ENCODE measurements at regions not wholly inside any gene's neighbourhood (a gene's known extent, or its start where the extent isn't known, plus 50 kb on each side); places are given as distances from the start of the nearest gene placed in this dataset.
A peak's percentile ranks its signal among the peaks of the same experiment; 100 is the strongest.
"Not testable (repeated sequence)": the region's sequence is repeated elsewhere in the genome, so short reads cannot be mapped to it uniquely, and the experiment has no call there.

GRCh38 chr1:145508053-145508452 is 82.7 kb upstream of the NBPF20 start:
- H3K36me3 ChIP-seq; H3K27ac ChIP-seq; DNase-seq; H3K27me3 ChIP-seq; H3K4me3 ChIP-seq; intact Hi-C loops (cut with DNase I); H3K9me3 ChIP-seq; FAIRE-seq; H3K4me1 ChIP-seq: not testable (repeated sequence)
- ATAC-seq, result peak; percentile 83 to 93 (median 92)
- no CpG with 5 or more reads among the region's 1 CpG for WGBS, 2 donors

GRCh38 chr1:145505663-145506647 is 80.6 kb upstream of the NBPF20 start:
- H3K4me1 ChIP-seq; H3K36me3 ChIP-seq; H3K27ac ChIP-seq; H3K4me3 ChIP-seq; FAIRE-seq; H3K27me3 ChIP-seq; intact Hi-C loops (cut with DNase I); H3K9me3 ChIP-seq; DNase-seq: not testable (repeated sequence)
- ATAC-seq, result peak; percentile 64 to 85 (median 76)
- WGBS, 2 donors, result 38 to 40% methylated on average over 3 to 7 of the region's 59 CpGs

- H3K36me3 ChIP-seq; H3K4me3 ChIP-seq; H3K27ac ChIP-seq; intact Hi-C loops (cut with DNase I); H3K9me3 ChIP-seq; H3K4me1 ChIP-seq; DNase-seq; FAIRE-seq; H3K27me3 ChIP-seq: not testable (repeated sequence)
- ATAC-seq, result peak in 2 of 4 donors; percentile 10 to 26
- no CpG with 5 or more reads among the region's 17 CpGs for WGBS, 2 donors
These were observed 79.5 kb upstream of the NBPF20 start for GRCh38 chr1:145504834-145505413.

- H3K9me3 ChIP-seq; DNase-seq; ATAC-seq; intact Hi-C loops (cut with DNase I); H3K4me3 ChIP-seq; H3K36me3 ChIP-seq; H3K27me3 ChIP-seq; H3K27ac ChIP-seq; FAIRE-seq; H3K4me1 ChIP-seq: not testable (repeated sequence)
- WGBS, 2 donors, result no CpG with 5 or more reads among the region's 2 CpGs
These were observed 78.9 kb upstream of the NBPF20 start for GRCh38 chr1:145504310-145504709.

- H3K9me3 ChIP-seq; FAIRE-seq; H3K27ac ChIP-seq; intact Hi-C loops (cut with DNase I); ATAC-seq; H3K4me3 ChIP-seq; H3K36me3 ChIP-seq; DNase-seq; H3K27me3 ChIP-seq; H3K4me1 ChIP-seq: not testable (repeated sequence)
- no CpG with 5 or more reads among the region's 5 CpGs for WGBS, 2 donors
These were observed 74.8 kb upstream of the NBPF20 start for GRCh38 chr1:145500251-145500650.

- H3K9me3 ChIP-seq; H3K27me3 ChIP-seq; FAIRE-seq; H3K4me1 ChIP-seq; intact Hi-C loops (cut with DNase I); H3K36me3 ChIP-seq; DNase-seq; H3K27ac ChIP-seq; H3K4me3 ChIP-seq; ATAC-seq: not testable (repeated sequence)
- 71 to 77% methylated on average over 3 of the region's 7 CpGs for WGBS, 2 donors
These were observed 69.9 kb upstream of the NBPF20 start for GRCh38 chr1:145495077-145495871.

- H3K4me3 ChIP-seq; H3K4me1 ChIP-seq; H3K36me3 ChIP-seq; intact Hi-C loops (cut with DNase I); H3K27me3 ChIP-seq; DNase-seq; H3K27ac ChIP-seq; ATAC-seq; H3K9me3 ChIP-seq; FAIRE-seq: not testable (repeated sequence)
- 25 to 33% methylated on average over 5 to 8 of the region's 31 CpGs for WGBS, 2 donors
These were observed 63.0 kb upstream of the NBPF20 start for GRCh38 chr1:145488193-145488933.

GRCh38 chr1:145487156-145487555 is 61.8 kb upstream of the NBPF20 start:
- H3K36me3 ChIP-seq; FAIRE-seq; H3K27ac ChIP-seq; H3K9me3 ChIP-seq; intact Hi-C loops (cut with DNase I); H3K27me3 ChIP-seq; DNase-seq; H3K4me1 ChIP-seq: not testable (repeated sequence)
- peak overlapping the region in 1 of 4 donors; percentile 30 for H3K4me3 ChIP-seq
- ATAC-seq, result peak in 2 of 4 donors; percentile 46 to 62
- WGBS, 2 donors, result 3% methylated on average over 18 to 34 of the region's 36 CpGs

GRCh38 chr1:145484257-145484656 is 58.9 kb upstream of the NBPF20 start:
- 74 to 92% methylated on average over 2 of the region's 4 CpGs for WGBS, 2 donors
- DNase-seq; H3K36me3 ChIP-seq; H3K4me1 ChIP-seq; FAIRE-seq; intact Hi-C loops (cut with DNase I); H3K4me3 ChIP-seq; H3K27me3 ChIP-seq; H3K9me3 ChIP-seq; H3K27ac ChIP-seq: not testable (repeated sequence)
- ATAC-seq, result peak in 2 of 4 donors; percentile 50 to 51

GRCh38 chr1:145482214-145482860 is 56.9 kb upstream of the NBPF20 start:
- H3K4me3 ChIP-seq; H3K9me3 ChIP-seq; H3K4me1 ChIP-seq; DNase-seq; H3K36me3 ChIP-seq; intact Hi-C loops (cut with DNase I); ATAC-seq; H3K27me3 ChIP-seq; H3K27ac ChIP-seq; FAIRE-seq: not testable (repeated sequence)
- WGBS, 2 donors, result 15 to 28% methylated on average over 7 of the region's 8 CpGs

- WGBS, 2 donors, result 4% methylated on average over 20 to 25 of the region's 25 CpGs
- H3K36me3 ChIP-seq; H3K4me1 ChIP-seq; ATAC-seq; intact Hi-C loops (cut with DNase I); DNase-seq; H3K9me3 ChIP-seq; H3K27me3 ChIP-seq; H3K27ac ChIP-seq; FAIRE-seq: not testable (repeated sequence)
- H3K4me3 ChIP-seq, result peak overlapping the region in 1 of 4 donors; percentile 14
These were observed 50.6 kb upstream of the NBPF20 start for GRCh38 chr1:145475962-145476361.
